ENCODE measurements at regions not wholly inside any gene's neighbourhood (a gene's known extent, or its start where the extent isn't known, plus 50 kb on each side); places are given as distances from the start of the nearest gene placed in this dataset.

DNA sequence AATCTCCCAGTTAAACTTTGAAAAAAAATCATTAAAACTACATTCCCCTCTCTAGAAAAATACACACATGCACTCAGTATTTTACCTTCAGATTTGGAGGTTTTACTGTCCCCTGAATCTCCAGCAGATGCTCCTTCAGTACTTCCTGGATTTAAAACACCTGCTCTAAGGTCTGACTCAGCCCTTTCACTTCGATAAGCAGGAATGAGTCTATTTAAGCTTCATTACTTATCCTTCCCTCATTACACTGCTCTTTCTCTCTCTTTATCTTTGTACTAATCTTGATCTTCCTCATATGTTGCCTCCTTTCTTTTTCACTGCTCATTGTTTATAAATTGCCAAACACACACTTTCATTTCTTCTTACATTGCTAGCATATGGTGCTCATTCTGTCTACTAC is 443.9 kb downstream of the DIPK2A start:
- Histone ChIP-seq H3K36me3 (ENCODE audit: insufficient read depth, low read length) (no peaks in the 10 kb centered on the region), H3K27me3 (ENCODE audit: insufficient read depth, low read length) (no peaks in the 10 kb centered on the region), H3K79me2 (ENCODE audit: insufficient read depth, low read length) (no peaks in the 10 kb centered on the region), H2AFZ (ENCODE audit: low read length) (no peak overlapping the region), H3K4me3 (ENCODE audit: insufficient read depth, low read length) (no peak overlapping the region), H3K9me3 (ENCODE audit: low read depth, low read length) (no peaks in the 10 kb centered on the region), H4K20me1 (ENCODE audit: insufficient read depth, low read length) (no peaks in the 10 kb centered on the region), H3K4me2 (ENCODE audit: insufficient read depth, low read length) (no peak overlapping the region), H3K27ac (ENCODE audit: low read depth, low read length) (no peak overlapping the region), H3K4me1 (ENCODE audit: insufficient read depth, low read length) (no peaks in the 10 kb centered on the region)
- no peak for DNase-seq (ENCODE audit: insufficient read length, low spot score, missing footprints)
- TF ChIP-seq, protein P1, sequence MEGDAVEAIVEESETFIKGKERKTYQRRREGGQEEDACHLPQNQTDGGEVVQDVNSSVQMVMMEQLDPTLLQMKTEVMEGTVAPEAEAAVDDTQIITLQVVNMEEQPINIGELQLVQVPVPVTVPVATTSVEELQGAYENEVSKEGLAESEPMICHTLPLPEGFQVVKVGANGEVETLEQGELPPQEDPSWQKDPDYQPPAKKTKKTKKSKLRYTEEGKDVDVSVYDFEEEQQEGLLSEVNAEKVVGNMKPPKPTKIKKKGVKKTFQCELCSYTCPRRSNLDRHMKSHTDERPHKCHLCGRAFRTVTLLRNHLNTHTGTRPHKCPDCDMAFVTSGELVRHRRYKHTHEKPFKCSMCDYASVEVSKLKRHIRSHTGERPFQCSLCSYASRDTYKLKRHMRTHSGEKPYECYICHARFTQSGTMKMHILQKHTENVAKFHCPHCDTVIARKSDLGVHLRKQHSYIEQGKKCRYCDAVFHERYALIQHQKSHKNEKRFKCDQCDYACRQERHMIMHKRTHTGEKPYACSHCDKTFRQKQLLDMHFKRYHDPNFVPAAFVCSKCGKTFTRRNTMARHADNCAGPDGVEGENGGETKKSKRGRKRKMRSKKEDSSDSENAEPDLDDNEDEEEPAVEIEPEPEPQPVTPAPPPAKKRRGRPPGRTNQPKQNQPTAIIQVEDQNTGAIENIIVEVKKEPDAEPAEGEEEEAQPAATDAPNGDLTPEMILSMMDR (IDR thresholded peaks at IDR 0.05; ENCODE audit: extremely low read depth, low read depth, low read length) = no peak

DNA sequence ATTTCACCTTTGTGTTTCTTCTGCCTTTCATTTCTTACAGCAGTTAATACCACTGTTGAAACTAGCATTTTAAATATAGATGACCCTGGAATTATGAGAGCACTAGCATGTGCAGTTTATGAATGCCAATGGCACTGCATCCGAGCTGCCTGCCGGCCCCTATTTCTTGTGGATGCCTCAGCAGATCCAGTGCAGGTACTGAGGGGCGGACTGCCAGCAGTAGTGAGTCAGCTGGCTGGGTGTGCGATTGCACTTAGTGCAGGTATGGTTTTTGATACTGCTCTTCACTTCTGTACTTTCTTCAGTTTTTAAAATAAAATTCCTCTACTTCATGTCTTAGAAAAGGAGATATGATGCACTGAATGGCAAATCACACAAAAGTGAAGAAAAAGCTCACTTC is 453.0 kb downstream of the DIPK2A start:
- no peak for DNase-seq (ENCODE audit: insufficient read length, low spot score, missing footprints)
- Histone ChIP-seq H3K4me1 (ENCODE audit: insufficient read depth, low read length) (no peaks in the 10 kb centered on the region), H3K27me3 (ENCODE audit: insufficient read depth, low read length) (no peaks in the 10 kb centered on the region), H3K79me2 (ENCODE audit: insufficient read depth, low read length) (no peaks in the 10 kb centered on the region), H2AFZ (ENCODE audit: low read length) (no peak overlapping the region), H3K4me3 (ENCODE audit: insufficient read depth, low read length) (no peak overlapping the region), H3K9me3 (ENCODE audit: low read depth, low read length) (no peaks in the 10 kb centered on the region), H4K20me1 (ENCODE audit: insufficient read depth, low read length) (no peaks in the 10 kb centered on the region), H3K4me2 (ENCODE audit: insufficient read depth, low read length) (no peak overlapping the region), H3K36me3 (ENCODE audit: insufficient read depth, low read length) (no peaks in the 10 kb centered on the region), H3K27ac (ENCODE audit: low read depth, low read length) (no peak overlapping the region)
- TF ChIP-seq, protein P1 (IDR thresholded peaks at IDR 0.05; ENCODE audit: extremely low read depth, low read depth, low read length) = no peak

DNA sequence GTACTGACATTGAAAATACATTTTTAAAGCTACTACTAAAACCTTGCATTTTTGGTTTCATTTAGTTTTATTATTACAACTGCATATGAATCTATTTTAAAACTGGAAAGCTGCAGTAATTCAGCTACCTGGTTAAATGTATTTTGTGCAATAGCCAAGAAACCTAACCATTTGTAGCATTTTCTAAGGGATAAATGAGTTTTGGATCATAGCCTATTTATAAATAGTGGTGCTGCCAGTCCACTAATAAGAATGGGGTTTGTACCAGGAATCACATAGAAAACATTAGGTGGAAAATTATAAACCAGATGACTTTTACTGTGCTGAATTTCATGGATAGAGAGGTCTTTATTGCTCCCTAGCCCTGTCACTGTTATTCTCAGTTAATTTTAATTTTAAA is 454.7 kb downstream of the DIPK2A start:
- H4K20me1 ChIP-seq (ENCODE audit: insufficient read depth, low read length) = no peaks in the 10 kb centered on the region
- no peak overlapping the region for H2AFZ ChIP-seq (ENCODE audit: low read length)
- TF ChIP-seq, protein P1 (IDR thresholded peaks at IDR 0.05; ENCODE audit: extremely low read depth, low read depth, low read length) = no peak
- H3K36me3 ChIP-seq (ENCODE audit: insufficient read depth, low read length) = no peaks in the 10 kb centered on the region
- no peak overlapping the region for H3K27ac ChIP-seq (ENCODE audit: low read depth, low read length)
- H3K9me3 ChIP-seq (ENCODE audit: low read depth, low read length) = no peaks in the 10 kb centered on the region
- no peak overlapping the region for H3K4me3 ChIP-seq (ENCODE audit: insufficient read depth, low read length)
- no peaks in the 10 kb centered on the region for H3K79me2 ChIP-seq (ENCODE audit: insufficient read depth, low read length)
- H3K4me2 ChIP-seq (ENCODE audit: insufficient read depth, low read length) = no peak overlapping the region
- H3K4me1 ChIP-seq (ENCODE audit: insufficient read depth, low read length) = no peaks in the 10 kb centered on the region
- no peaks in the 10 kb centered on the region for H3K27me3 ChIP-seq (ENCODE audit: insufficient read depth, low read length)
- no peak for DNase-seq (ENCODE audit: insufficient read length, low spot score, missing footprints)

DNA sequence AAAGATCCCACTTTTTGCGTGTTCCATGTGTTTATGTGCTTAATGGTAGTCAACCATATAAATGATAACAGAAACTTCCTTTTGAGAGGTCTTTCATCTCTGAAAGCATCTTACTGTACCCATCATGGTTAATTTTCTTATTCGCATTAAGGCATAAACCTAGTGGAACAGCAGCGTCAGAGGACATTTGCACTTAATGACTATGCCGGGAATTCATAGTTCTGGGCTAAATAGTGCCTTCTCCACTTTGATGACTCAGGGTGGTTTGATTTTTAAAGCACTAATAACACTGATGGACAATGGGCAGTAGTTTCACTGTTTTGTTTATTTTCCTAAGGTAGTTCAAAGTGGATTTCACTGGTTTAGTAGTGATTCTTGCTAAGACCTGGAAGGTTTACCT is 455.3 kb downstream of the DIPK2A start:
- Histone ChIP-seq H2AFZ (ENCODE audit: low read length) (no peak overlapping the region), H3K4me2 (ENCODE audit: insufficient read depth, low read length) (no peak overlapping the region), H3K4me3 (ENCODE audit: insufficient read depth, low read length) (no peak overlapping the region), H3K9me3 (ENCODE audit: low read depth, low read length) (no peaks in the 10 kb centered on the region), H3K4me1 (ENCODE audit: insufficient read depth, low read length) (no peaks in the 10 kb centered on the region), H4K20me1 (ENCODE audit: insufficient read depth, low read length) (no peaks in the 10 kb centered on the region), H3K79me2 (ENCODE audit: insufficient read depth, low read length) (no peaks in the 10 kb centered on the region), H3K27me3 (ENCODE audit: insufficient read depth, low read length) (no peaks in the 10 kb centered on the region), H3K36me3 (ENCODE audit: insufficient read depth, low read length) (no peaks in the 10 kb centered on the region), H3K27ac (ENCODE audit: low read depth, low read length) (no peak overlapping the region)
- TF ChIP-seq, protein P1 (IDR thresholded peaks at IDR 0.05; ENCODE audit: extremely low read depth, low read depth, low read length) = no peak
- DNase-seq (ENCODE audit: insufficient read length, low spot score, missing footprints) = no peak

Measured in osteoblast (primary cell).